HG03469 (cell line): ENCODE measurements at regions not wholly inside any gene's neighbourhood (a gene's known extent, or its start where the extent isn't known, plus 50 kb on each side); places are given as distances from the start of the nearest gene placed in this dataset.

ENCODE experiments used
- ATAC-seq: cut with Tn5 transposase; IDR thresholded peaks from one replicate; pipeline ENCODE4 v1.9.1; 2021; ENCODE audit warnings: mild to moderate bottlenecking, moderate library complexity, moderate number of reproducible peaks; ENCODE audit not compliant: unreplicated experiment

- no peak for ATAC-seq
Measured at GRCh38 chr5:30104872-30105596, 1088.5 kb upstream of the CDH6 start.

GRCh38 chr5:30103452-30104202 is 1089.9 kb upstream of the CDH6 start:
- no peak for ATAC-seq

GRCh38 chr5:30103052-30103451 is 1090.4 kb upstream of the CDH6 start:
- no peak for ATAC-seq

GRCh38 chr5:30102185-30102584 is 1091.3 kb upstream of the CDH6 start:
- no peak for ATAC-seq

- ATAC-seq = no peak
Measured at GRCh38 chr5:30100929-30101328, 1092.6 kb upstream of the CDH6 start.

GRCh38 chr5:30100148-30100713 is 1093.3 kb upstream of the CDH6 start:
- no peak for ATAC-seq

GRCh38 chr5:30099634-30100033 is 1093.9 kb upstream of the CDH6 start:
- no peak for ATAC-seq

- no peak for ATAC-seq
Measured at GRCh38 chr5:30098940-30099339, 1094.5 kb upstream of the CDH6 start.

- ATAC-seq = no peak
Measured at GRCh38 chr5:30092548-30092947, 1100.9 kb upstream of the CDH6 start.

GRCh38 chr5:30069441-30070263 is 1123.8 kb upstream of the CDH6 start:
- no peak for ATAC-seq

GRCh38 chr5:30063503-30063902 is 1130.0 kb upstream of the CDH6 start:
- no peak for ATAC-seq

- ATAC-seq = no peak
Measured at GRCh38 chr5:30051976-30052375, 1141.5 kb upstream of the CDH6 start.

- ATAC-seq = no peak
Measured at GRCh38 chr5:30050056-30050815, 1143.2 kb upstream of the CDH6 start.

GRCh38 chr5:30042677-30043076 is 1150.8 kb upstream of the CDH6 start:
- no peak for ATAC-seq

- no peak for ATAC-seq
Measured at GRCh38 chr5:30041831-30042385, 1151.6 kb upstream of the CDH6 start.

- ATAC-seq = no peak
Measured at GRCh38 chr5:30041291-30041690, 1152.2 kb upstream of the CDH6 start.

- ATAC-seq = peak; percentile 52
Measured at GRCh38 chr5:30040488-30041118, 1152.9 kb upstream of the CDH6 start.

GRCh38 chr5:30039379-30039778 is 1154.1 kb upstream of the CDH6 start:
- no peak for ATAC-seq

- ATAC-seq = no peak
Measured at GRCh38 chr5:30034870-30035269, 1158.6 kb upstream of the CDH6 start.

- no peak for ATAC-seq
Measured at GRCh38 chr5:30030101-30030500, 1163.4 kb upstream of the CDH6 start.
